Fibroblast of pulmonary artery (primary cell): ENCODE measurements at regions not wholly inside any gene's neighbourhood (a gene's known extent, or its start where the extent isn't known, plus 50 kb on each side); places are given as distances from the start of the nearest gene placed in this dataset.

ENCODE experiments used
- DNase-seq: peaks from one replicate; pipeline ENCODE4 v3.0.0-alpha.2; 2010; ENCODE audit warnings: low read depth
- H3K4me3 ChIP-seq: replicated peaks from 2 replicates; pipeline ENCODE4 v1.5.1; 2011; ENCODE audit warnings: low read depth, mild to moderate bottlenecking, control low read depth, low read length, moderate library complexity
- CTCF ChIP-seq: IDR thresholded peaks from 2 replicates; pipeline ENCODE4 v1.5.1; 2011; ENCODE audit warnings: mild to moderate bottlenecking, control low read depth, low read length, inconsistent platforms; ENCODE audit errors: missing control alignments

- no peak overlapping the region for H3K4me3 ChIP-seq
- DNase-seq, result no peak
- TF ChIP-seq CTCF, result no peak
Measured at GRCh38 chr1:219081943-219082925, 91.4 kb upstream of the LYPLAL1 start.

DNA sequence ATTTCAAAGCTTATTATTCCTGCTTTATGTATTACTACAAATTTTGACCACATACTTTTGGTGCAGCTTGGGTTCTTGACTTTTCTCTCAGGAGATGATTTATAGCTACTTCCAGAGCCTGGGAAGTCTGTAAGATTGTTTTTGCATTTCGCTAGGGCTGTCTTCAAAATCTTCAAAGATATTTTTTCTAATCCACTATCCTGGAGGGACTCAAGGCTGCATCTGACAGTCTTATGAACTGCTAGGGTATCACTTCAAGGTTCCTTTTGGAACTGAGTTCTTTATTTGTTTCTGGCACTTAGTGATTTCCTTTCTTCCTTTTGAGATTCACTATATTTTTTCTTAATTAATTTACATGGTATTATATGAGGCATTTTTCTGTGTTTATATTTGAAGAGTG lies 90.0 kb upstream of the LYPLAL1 start:
- DNase-seq, result no peak
- no peak overlapping the region for H3K4me3 ChIP-seq
- TF ChIP-seq CTCF, result no peak

- DNase-seq, result peak; percentile 44
- TF ChIP-seq CTCF, result no peak
- no peak overlapping the region for H3K4me3 ChIP-seq
Measured at GRCh38 chr1:219085082-219085481, 88.6 kb upstream of the LYPLAL1 start.

GRCh38 chr1:219085988-219086387 lies 87.7 kb upstream of the LYPLAL1 start:
- H3K4me3 ChIP-seq, result no peak overlapping the region
- no peak for TF ChIP-seq CTCF

DNA sequence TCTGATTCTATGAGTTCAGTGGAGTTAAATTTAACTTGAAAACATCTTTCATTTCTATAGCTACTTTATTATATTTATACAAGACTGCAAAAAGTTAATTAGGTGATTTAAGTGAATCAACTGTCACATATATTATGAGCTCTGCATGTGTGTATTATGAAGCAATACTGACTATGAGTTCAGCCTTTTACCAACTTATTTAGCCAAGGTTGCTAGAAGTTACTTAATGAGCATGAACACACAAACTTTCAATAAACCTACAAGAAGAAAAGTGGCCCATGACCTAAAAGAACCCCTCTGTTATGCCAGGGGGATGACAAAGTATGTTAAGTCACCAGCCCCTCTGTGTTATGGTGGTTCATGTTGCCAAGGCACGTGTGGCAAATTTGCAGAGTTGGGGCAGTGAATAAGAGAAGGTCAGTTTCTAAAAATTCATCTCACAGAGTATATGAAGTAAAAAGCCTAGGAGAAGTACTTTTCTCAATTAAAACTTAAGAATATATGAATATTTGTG lies 86.7 kb upstream of the LYPLAL1 start:
- no peak for DNase-seq
- TF ChIP-seq CTCF, result no peak
- no peak overlapping the region for H3K4me3 ChIP-seq

More at GRCh38 chr1:219085988-219086387, 87.7 kb upstream of the LYPLAL1 start:
- DNase-seq, result peak; percentile 66

- TF ChIP-seq CTCF, result peak; percentile 6
- DNase-seq, result peak; percentile 98
Measured at GRCh38 chr1:219088778-219089557, 84.7 kb upstream of the LYPLAL1 start.

More at GRCh38 chr1:219088778-219089557, 84.7 kb upstream of the LYPLAL1 start:
- no peak overlapping the region for H3K4me3 ChIP-seq
